NCI-H2029 (cell line): ENCODE measurements at regions not wholly inside any gene's neighbourhood (a gene's known extent, or its start where the extent isn't known, plus 50 kb on each side); places are given as distances from the start of the nearest gene placed in this dataset.
A peak's percentile ranks its signal among the peaks of the same experiment; 100 is the strongest.

ENCODE experiments used
- DNase-seq: peaks from one replicate; lab custom pipeline; 2025; lab: John Stamatoyannopoulos, UW

GRCh38 chr22:19621373-19622060 lies 92.8 kb upstream of the SEPTIN5 start:
- DNase-seq, result no peak

DNA sequence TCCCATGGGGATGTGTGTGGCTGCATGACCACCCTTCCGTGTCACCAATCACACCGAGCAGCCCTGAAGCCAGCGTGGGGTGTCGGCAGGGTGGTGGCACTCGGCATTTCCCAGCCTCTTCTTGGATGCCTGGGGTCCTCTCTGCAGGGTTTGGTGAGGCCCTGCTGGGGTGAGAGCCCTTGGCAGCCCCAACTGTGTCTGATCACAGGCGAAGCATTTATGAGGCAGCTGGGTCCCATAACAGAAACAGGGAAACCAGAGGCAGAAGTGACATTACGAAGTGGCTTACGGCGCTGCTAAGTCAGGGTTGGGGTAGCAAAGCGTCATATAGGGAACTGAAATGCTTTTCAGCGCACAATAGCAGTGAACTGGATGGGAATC lies 92.3 kb upstream of the SEPTIN5 start:
- no peak for DNase-seq

DNA sequence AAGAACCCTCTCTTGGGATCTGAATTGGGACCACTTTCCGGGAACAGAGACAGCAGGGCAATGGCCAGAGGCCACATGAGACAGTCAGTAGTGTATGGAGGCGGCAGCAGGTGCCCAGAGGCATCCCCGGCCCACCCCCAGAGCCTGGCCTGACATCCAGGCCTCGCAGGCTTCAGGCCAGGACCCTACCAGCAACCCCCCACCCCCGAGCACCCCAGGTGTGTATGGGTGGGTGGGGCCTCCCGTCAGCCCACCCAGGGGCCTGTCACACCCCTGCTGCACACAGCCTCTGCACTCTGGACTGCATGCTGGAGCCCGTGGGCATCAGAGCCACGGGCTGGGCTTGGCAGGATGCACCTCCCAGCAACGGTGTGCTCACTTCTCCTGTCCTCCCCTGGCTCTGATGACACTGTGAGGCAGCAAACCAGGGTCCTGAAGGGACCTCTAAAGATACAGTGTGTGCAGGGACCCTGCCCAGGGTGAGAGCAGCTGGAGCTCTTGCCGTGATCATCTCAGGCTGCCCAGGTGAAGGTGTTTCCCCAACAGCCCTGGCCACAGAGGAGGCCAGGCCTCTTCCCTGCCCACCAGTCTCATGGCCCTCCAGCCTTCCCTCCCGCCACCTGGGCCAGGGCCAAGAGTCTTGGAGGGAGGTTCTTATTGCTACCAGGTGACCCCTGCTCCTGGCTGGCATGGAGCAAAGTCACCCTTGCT lies 88.8 kb upstream of the SEPTIN5 start:
- DNase-seq, result no peak

- DNase-seq, result no peak
Measured at GRCh38 chr22:19626042-19626587, 88.2 kb upstream of the SEPTIN5 start.

DNA sequence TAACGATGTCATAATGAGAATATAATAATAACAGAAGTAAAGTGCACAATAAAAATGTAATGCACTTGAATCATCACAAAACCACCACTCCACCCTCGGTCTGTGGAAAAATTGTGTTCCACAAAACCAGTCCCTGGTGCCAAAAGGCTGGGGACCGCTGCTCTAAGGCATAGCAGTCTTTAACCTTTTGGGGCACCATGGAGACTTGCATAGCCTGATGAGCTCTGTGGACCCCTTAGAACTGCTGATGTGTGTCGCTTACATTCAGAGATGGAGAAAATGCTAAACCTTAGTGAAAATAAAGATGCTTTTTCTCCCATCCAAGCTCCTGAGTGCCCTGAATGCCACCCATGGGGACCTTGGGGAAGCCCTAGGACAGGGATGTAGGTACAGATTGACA lies 87.6 kb upstream of the SEPTIN5 start:
- DNase-seq, result no peak

GRCh38 chr22:19628038-19628776 lies 86.1 kb upstream of the SEPTIN5 start:
- no peak for DNase-seq

DNA sequence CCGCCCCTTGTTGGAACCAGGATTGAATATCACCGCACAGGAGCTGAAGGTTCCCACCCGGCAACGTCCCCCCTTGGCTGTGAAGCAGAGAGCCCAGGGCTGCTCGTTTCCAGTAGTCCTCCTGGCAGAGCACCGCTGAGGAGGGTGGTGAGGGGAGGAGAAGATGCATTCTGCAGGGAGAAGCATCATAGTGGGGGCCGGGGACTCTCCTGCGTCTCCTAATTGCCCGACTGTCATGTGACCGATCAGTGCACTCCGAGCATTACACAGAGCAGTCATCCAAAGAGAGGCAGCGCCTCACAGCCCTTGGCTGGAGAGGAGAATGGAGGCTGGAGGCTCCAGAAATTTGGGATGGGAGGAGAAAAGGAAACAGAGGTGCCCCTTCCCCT lies 85.0 kb upstream of the SEPTIN5 start:
- DNase-seq, result no peak

DNA sequence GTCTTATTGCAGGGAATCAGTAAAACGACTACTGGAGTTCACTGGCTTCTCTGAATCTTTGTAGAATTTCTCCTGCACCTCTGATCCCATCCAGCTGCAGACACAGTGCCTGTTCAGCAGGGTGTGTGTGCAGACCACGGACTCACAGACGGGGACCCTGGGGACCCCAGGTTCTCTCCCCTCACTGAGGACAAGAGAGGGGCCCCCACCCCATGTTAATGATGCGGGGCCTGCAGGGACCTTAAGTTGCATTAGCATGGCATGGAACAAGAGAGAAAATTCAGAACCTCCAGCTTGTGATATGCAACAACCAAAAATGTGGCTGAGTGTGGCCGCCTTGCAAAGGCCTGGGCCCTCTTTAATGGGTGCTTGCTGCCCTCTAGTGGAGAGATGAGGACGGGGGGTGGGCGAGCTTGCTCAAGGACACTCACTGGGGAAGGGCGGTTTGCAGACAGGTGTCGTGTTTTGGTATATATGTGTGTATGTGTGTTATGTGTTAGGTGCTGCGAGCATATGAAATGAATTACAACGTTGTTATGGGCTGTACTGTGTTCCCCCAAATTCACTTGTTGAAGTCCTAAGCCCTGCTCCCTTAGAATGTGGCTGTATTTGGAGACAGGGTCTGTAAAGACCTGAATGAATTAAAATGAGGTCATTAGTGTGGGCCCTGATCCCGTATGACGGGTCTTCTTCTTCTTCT lies 84.4 kb upstream of the SEPTIN5 start:
- DNase-seq, result peak; percentile 45

DNA sequence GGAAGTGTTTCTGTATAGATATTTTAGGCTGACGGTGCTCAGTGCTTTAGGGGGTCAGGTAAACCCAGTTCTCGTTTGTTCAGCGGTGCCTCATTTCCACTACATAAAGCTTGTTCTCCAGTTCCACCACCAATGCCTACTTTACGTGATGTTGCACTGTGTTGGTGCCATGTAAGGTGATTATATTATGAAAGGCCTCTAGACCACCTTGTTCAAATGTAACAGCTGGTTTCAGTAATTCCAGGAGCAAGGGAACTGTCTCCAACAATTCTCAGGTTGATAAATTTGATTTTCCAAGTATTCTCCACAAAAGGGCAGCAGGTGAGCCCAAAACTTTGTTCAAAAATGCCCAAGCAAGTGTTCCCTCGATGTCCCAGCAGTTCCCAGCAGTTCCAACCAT lies 83.7 kb upstream of the SEPTIN5 start:
- no peak for DNase-seq

DNA sequence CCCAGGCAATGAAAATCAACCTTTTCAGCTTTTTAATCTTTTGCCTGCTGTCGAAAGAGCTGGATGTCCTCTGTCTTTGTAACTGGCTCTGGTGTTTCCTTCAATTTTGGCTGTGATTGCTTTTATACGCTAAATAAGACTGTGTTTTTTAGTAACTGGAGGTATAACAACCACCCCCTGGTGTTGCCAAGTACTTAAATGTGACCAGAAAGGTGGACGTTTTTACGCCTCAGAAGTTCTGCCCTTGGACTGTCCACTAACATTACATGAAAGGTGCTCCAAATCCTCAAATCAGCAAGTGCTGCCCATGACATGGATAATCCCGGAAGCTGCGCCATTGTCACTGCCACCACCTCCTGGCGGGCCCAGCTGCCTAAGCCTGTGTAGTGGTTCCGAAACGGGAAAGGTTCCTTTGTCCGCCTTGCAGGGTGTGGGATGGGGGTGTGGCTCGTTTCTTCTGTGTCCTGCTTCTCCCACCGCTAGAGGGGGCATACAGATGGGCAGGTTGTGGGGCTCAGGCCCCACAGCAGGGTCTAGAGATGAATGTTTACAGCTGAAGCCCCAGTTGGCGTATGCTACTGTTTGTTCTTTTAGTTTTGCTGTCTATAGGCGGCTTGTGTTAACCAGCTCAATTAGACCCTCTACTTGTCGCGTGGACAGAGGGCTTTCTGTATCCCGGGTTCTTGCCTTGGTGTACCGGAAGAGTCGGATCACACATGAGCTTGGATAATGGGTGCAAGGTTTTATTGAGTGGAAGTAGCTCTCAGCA lies 82.2 kb upstream of the SEPTIN5 start:
- DNase-seq, result no peak

GRCh38 chr22:19632668-19633148 lies 81.6 kb upstream of the SEPTIN5 start:
- no peak for DNase-seq

DNA sequence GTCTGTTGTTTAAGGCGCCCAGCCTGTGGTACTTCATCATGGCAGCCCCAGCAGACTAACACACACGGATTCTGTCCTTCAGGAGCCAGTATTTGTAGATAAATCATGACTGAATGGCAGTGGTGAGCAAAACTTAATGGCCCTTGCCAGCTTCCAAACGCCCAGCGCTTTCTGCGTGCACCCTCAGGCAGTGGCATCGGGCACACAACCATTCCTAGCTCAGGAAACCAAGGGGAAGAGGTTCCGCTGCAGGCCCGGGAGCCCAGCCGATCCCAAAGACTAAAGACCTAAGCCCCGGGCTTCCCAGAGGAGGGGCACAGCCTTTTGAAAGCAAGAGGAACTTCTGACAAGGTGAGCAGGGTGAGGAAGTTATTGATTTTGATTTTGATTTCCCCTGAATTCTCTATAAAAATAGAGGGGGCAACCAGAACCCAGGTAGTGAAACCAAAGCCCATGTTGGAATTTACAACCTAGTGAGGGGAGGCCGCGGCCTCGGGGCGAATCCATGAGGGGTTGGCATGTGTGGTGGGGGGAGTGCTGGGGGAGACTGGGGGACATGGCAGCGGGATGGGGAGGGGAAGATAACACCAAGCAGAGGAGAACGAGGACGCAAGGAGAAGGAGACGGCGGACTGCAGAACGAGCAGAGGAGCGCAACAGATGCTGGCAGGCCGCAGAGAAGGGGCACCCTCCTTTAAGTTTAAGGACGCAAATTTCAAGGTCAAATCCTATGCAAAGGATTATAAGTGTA lies 79.9 kb upstream of the SEPTIN5 start:
- no peak for DNase-seq

DNA sequence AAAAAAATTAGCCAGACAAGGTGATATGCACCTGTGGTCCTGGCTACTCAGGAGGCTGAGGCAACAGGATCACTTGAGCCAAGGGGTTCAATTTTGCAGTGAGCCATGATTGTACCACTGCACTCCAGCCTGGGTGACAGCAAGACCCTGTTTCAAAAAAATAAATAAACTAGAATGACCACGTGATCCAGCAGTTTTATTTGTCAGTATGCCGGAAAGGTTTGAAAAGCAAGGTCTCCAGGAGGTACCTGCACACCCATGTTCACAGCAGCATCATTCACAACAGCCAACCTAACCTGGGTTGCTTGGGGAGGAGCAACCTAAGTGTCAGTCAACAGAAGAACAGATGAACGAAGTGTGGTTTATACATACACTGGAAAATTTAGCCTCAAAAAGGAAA lies 78.7 kb upstream of the SEPTIN5 start:
- DNase-seq, result no peak

GRCh38 chr22:19636696-19637407 lies 77.5 kb upstream of the SEPTIN5 start:
- no peak for DNase-seq

DNA sequence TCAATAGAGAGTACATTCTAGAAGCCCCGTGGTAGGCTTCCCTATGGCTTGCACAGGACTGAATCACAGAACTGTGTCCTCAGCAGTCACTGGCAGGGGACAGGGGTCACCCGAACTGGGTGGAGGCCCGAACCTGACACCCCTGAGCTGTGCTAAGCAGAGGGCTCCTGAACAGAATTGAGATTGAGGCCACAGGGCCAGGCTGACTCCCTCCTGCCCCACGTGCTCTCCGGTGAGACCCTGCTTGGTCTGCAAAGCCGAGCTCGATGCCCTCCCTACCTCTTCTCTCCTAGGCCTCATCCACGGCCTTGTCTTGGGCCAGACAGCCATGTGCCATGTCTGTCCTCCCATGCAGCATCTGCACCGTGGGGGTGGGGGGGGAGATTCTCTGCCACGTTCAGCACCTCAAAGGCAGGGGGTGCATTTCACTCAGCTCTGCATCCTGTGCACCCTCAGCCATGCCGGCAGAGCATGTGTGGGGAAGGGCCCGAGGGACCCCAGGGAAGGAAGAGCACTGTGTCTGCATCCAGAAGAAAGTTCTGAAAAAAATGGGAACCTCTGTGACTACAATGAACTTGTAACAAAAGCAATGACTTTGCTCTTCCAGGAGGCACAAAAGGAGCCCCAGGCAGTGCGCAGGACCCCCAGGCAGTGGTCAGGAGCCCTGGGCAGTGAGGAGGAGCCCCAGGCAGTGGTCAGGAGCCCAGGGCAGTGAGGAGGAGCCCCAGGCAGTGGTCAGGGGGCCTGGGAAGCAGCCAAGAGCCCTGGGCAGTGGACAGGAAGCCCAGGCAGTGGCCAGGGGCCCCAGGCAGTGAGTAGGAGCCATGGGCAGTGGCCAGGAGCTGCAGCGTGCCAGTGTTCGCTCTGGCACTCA lies 76.7 kb upstream of the SEPTIN5 start:
- no peak for DNase-seq

- no peak for DNase-seq
Measured at GRCh38 chr22:19638282-19639015, 75.9 kb upstream of the SEPTIN5 start.

- no peak for DNase-seq
Measured at GRCh38 chr22:19639610-19640135, 74.6 kb upstream of the SEPTIN5 start.

- no peak for DNase-seq
Measured at GRCh38 chr22:19640306-19640705, 74.0 kb upstream of the SEPTIN5 start.
